ENCODE measurements at regions not wholly inside any gene's neighbourhood (a gene's known extent, or its start where the extent isn't known, plus 50 kb on each side); places are given as distances from the start of the nearest gene placed in this dataset.

- TF ChIP-seq, protein P1, sequence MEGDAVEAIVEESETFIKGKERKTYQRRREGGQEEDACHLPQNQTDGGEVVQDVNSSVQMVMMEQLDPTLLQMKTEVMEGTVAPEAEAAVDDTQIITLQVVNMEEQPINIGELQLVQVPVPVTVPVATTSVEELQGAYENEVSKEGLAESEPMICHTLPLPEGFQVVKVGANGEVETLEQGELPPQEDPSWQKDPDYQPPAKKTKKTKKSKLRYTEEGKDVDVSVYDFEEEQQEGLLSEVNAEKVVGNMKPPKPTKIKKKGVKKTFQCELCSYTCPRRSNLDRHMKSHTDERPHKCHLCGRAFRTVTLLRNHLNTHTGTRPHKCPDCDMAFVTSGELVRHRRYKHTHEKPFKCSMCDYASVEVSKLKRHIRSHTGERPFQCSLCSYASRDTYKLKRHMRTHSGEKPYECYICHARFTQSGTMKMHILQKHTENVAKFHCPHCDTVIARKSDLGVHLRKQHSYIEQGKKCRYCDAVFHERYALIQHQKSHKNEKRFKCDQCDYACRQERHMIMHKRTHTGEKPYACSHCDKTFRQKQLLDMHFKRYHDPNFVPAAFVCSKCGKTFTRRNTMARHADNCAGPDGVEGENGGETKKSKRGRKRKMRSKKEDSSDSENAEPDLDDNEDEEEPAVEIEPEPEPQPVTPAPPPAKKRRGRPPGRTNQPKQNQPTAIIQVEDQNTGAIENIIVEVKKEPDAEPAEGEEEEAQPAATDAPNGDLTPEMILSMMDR (IDR thresholded peaks at IDR 0.05): no peak
- TF ChIP-seq POLR2A (IDR thresholded peaks at IDR 0.05): no peak
These were observed 170.2 kb upstream of the MKI67 start for GRCh38 chr10:128296253-128297007.

All from uterus (tissue), 2 donors.